Retinal pigment epithelial cell (primary cell): ENCODE measurements at regions not wholly inside any gene's neighbourhood (a gene's known extent, or its start where the extent isn't known, plus 50 kb on each side); places are given as distances from the start of the nearest gene placed in this dataset.
A peak's percentile ranks its signal among the peaks of the same experiment; 100 is the strongest.

Experiments used
- DNase-seq: peaks from one replicate; pipeline ENCODE4 v3.0.0-alpha.2; 2010; ENCODE audit warnings: low read depth
- H3K4me3 ChIP-seq: 2 replicates; pipeline ENCODE4 v1.5.1; 2011; ENCODE audit warnings: mild to moderate bottlenecking, low read length, control low read depth, moderate library complexity
- TF ChIP-seq, protein P1 (sequence below): conservative IDR thresholded peaks from 2 replicates; pipeline ENCODE4 v1.5.1; 2011; ENCODE audit warnings: low read depth, low read length, control low read depth, inconsistent platforms

- H3K4me3 ChIP-seq, result no peak overlapping the region
- no peak for DNase-seq
- TF ChIP-seq, protein P1, sequence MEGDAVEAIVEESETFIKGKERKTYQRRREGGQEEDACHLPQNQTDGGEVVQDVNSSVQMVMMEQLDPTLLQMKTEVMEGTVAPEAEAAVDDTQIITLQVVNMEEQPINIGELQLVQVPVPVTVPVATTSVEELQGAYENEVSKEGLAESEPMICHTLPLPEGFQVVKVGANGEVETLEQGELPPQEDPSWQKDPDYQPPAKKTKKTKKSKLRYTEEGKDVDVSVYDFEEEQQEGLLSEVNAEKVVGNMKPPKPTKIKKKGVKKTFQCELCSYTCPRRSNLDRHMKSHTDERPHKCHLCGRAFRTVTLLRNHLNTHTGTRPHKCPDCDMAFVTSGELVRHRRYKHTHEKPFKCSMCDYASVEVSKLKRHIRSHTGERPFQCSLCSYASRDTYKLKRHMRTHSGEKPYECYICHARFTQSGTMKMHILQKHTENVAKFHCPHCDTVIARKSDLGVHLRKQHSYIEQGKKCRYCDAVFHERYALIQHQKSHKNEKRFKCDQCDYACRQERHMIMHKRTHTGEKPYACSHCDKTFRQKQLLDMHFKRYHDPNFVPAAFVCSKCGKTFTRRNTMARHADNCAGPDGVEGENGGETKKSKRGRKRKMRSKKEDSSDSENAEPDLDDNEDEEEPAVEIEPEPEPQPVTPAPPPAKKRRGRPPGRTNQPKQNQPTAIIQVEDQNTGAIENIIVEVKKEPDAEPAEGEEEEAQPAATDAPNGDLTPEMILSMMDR, result no peak
These were observed 811.6 kb upstream of the INTU start for GRCh38 chr4:126821152-126821551.

DNA sequence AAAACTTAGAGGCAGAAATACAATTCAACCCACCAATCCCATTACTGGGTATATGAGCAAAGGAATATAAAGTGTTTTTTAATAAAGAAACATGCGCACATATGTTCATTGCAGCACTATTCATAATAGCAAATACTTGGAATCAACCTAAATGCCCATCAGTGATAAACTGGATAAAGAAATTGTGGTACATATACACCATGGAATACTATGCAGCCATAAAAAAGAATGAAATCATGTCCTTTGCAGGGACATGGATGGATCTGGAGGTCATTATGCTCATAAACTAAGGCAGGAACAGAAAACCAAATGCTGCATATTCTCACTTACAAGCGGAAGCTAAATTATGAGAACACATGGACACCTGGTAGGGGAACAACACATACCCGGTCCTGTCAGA, 807.7 kb upstream of the INTU start:
- H3K4me3 ChIP-seq, result no peak overlapping the region
- DNase-seq, result no peak
- TF ChIP-seq, protein P1, result no peak

DNA sequence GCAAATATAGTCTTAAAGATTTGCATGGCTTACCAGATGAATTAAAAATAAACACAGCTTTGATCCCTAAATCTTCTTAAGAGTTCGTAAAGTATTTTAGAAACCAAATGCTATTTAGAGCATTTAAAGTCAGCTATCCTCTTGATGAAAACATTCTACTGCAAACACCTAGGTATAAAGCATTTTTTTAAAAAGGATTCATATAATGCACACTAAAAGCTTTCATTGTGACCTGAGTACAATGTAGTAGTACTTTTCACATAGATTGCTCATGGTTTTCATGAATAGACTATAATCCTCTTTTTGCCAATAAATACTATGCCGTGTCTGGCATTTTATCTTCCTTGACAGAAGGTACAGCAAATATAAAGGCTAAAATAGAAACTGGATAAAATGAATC, 805.1 kb upstream of the INTU start:
- DNase-seq, result peak; percentile 26
- TF ChIP-seq, protein P1, result no peak
- H3K4me3 ChIP-seq, result no peak overlapping the region

- no peak overlapping the region for H3K4me3 ChIP-seq
- DNase-seq, result no peak
- TF ChIP-seq, protein P1, result no peak
These were observed 797.9 kb upstream of the INTU start for GRCh38 chr4:126834854-126835253.

DNA sequence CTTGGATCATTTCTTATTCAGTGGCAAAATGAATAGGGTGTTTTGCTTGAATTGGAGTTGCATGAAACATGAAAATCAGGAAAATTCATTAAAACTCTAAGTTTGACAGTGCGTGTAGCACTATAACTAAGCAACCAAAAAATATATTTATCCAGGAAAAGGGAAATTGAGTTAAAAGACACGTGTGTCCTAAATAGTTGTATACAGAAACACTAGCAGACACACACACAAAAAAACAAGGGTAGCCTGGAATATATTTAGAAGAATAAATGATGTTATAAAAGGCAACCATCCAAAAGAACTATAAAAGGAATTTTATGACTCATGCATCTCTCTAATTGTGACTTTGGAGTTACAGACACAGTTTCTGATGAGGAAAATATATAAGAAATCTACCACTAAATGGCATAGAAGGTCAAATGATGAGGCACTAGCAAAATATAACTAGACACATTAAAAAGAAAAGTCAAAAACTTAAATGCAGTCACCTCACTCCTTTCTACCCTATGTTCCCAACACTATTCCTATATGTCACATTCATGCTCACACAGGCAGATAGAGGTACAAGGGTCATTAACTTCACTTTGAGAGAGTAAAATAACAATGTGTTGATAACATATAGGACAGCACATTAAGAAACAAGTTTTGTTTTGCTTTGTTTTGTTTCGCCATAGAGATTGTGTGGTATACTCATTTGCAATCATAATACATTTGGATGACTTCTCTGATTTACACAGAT, 793.6 kb upstream of the INTU start:
- TF ChIP-seq, protein P1, result no peak
- DNase-seq, result no peak
- no peak overlapping the region for H3K4me3 ChIP-seq

- no peak overlapping the region for H3K4me3 ChIP-seq
- DNase-seq, result no peak
- TF ChIP-seq, protein P1, result no peak
These were observed 789.2 kb upstream of the INTU start for GRCh38 chr4:126843492-126844067.

DNA sequence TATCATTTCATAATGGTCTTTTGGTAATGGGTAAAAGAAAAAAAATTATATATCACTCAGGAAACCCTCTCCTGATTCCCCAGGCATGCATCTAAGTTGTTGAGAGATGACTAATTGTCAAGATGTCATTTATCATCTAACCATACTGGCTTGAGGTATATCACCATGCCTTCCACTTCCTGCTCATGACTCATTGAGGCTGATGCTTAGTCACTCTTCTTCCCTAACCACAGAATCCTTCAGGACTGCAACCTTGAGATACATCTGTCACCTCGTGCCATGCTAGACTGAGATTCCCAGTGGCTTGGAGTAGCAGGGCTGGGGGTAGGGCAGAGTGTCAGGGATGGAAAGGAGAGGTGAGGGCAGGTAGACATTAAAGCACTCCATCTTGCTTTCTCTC, 782.5 kb upstream of the INTU start:
- no peak overlapping the region for H3K4me3 ChIP-seq
- TF ChIP-seq, protein P1, result no peak
- peak; percentile 79 for DNase-seq
